Osteocyte (in vitro differentiated cells): ENCODE measurements at regions not wholly inside any gene's neighbourhood (a gene's known extent, or its start where the extent isn't known, plus 50 kb on each side); places are given as distances from the start of the nearest gene placed in this dataset.

ENCODE experiments used
- DNase-seq: peaks from one replicate; pipeline ENCODE4 v3.0.0; 2021; ENCODE audit warnings: mixed read lengths; ENCODE audit not compliant: unreplicated experiment; ENCODE audit errors: extremely low spot score
- H3K27ac Mint-ChIP-seq: one replicate; pipeline ENCODE4 v1.8.0; 2021; ENCODE audit warnings: mild to moderate bottlenecking, mixed read lengths; ENCODE audit not compliant: unreplicated experiment
- H3K27me3 Mint-ChIP-seq: one replicate; pipeline ENCODE4 v1.8.0; 2021; ENCODE audit warnings: mixed read lengths; ENCODE audit not compliant: unreplicated experiment
- H3K36me3 Mint-ChIP-seq: one replicate; pipeline ENCODE4 v1.8.0; 2021; ENCODE audit warnings: mixed read lengths; ENCODE audit not compliant: unreplicated experiment
- H3K4me1 Mint-ChIP-seq: one replicate; pipeline ENCODE4 v1.8.0; 2021; ENCODE audit warnings: mixed read lengths; ENCODE audit not compliant: unreplicated experiment
- H3K4me3 Mint-ChIP-seq: one replicate; pipeline ENCODE4 v1.8.0; 2021; ENCODE audit warnings: mild to moderate bottlenecking, moderate library complexity, mixed read lengths; ENCODE audit not compliant: unreplicated experiment
- H3K9me3 Mint-ChIP-seq: one replicate; pipeline ENCODE4 v1.8.0; 2021; ENCODE audit warnings: mixed read lengths; ENCODE audit not compliant: unreplicated experiment
- CTCF ChIP-seq: fragments of 200-600 bp; sonication (generic); IDR thresholded peaks from 2 replicates; pipeline ENCODE4 v1.5.0; 2021; ENCODE audit warnings: antibody characterized with exemption, mild to moderate bottlenecking, moderate library complexity

- no peaks in the 10 kb centered on the region for H3K27me3 Mint-ChIP-seq
- no peaks in the 10 kb centered on the region for H3K36me3 Mint-ChIP-seq
- no peak for DNase-seq
- H3K9me3 Mint-ChIP-seq: no peaks in the 10 kb centered on the region
- H3K27ac Mint-ChIP-seq: peak overlapping the region; percentile 39
- TF ChIP-seq CTCF: no peak
- peaks cover 30% of the 10 kb centered on the region for H3K4me1 Mint-ChIP-seq
- no peak overlapping the region for H3K4me3 Mint-ChIP-seq
Measured at GRCh38 chr20:40294175-40294574, 394.9 kb downstream of the MAFB start.

GRCh38 chr20:40293740-40294139, 395.3 kb downstream of the MAFB start:
- Mint-ChIP-seq H3K27me3 (no peaks in the 10 kb centered on the region), H3K9me3 (no peaks in the 10 kb centered on the region), H3K4me3 (no peak overlapping the region), H3K36me3 (no peaks in the 10 kb centered on the region), H3K4me1 (peaks cover 30% of the 10 kb centered on the region), H3K27ac (peak overlapping the region; percentile 37)
- TF ChIP-seq CTCF: no peak
- DNase-seq: no peak

- no peak overlapping the region for H3K27ac Mint-ChIP-seq
- no peaks in the 10 kb centered on the region for H3K36me3 Mint-ChIP-seq
- no peak overlapping the region for H3K4me3 Mint-ChIP-seq
- H3K27me3 Mint-ChIP-seq: no peaks in the 10 kb centered on the region
- TF ChIP-seq CTCF: no peak
- H3K4me1 Mint-ChIP-seq: peaks cover 41% of the 10 kb centered on the region
- no peak for DNase-seq
- H3K9me3 Mint-ChIP-seq: no peaks in the 10 kb centered on the region
Measured at GRCh38 chr20:40291493-40292135, 397.4 kb downstream of the MAFB start.

- H3K9me3 Mint-ChIP-seq: no peaks in the 10 kb centered on the region
- no peaks in the 10 kb centered on the region for H3K27me3 Mint-ChIP-seq
- no peak overlapping the region for H3K27ac Mint-ChIP-seq
- no peak for DNase-seq
- H3K4me3 Mint-ChIP-seq: no peak overlapping the region
- TF ChIP-seq CTCF: no peak
- no peaks in the 10 kb centered on the region for H3K36me3 Mint-ChIP-seq
- H3K4me1 Mint-ChIP-seq: peaks cover 23% of the 10 kb centered on the region
Measured at GRCh38 chr20:40287683-40288082, 401.4 kb downstream of the MAFB start.

GRCh38 chr20:40286975-40287531, 402.0 kb downstream of the MAFB start:
- Mint-ChIP-seq H3K9me3 (peaks cover 4% of the 10 kb centered on the region), H3K36me3 (no peaks in the 10 kb centered on the region), H3K27ac (peak overlapping the region; percentile 19), H3K27me3 (no peaks in the 10 kb centered on the region), H3K4me1 (peaks cover 25% of the 10 kb centered on the region), H3K4me3 (no peak overlapping the region)
- no peak for DNase-seq
- TF ChIP-seq CTCF: no peak
